OCI-LY3 (cell line): ENCODE measurements at regions not wholly inside any gene's neighbourhood (a gene's known extent, or its start where the extent isn't known, plus 50 kb on each side); places are given as distances from the start of the nearest gene placed in this dataset.

Experiments used
- H2AFZ ChIP-seq: fragments of 200-600, 300-600 bp; shearing (Covaris generic); 2 replicates; pipeline ENCODE4 v1.6.0; 2014; ENCODE audit warnings: antibody characterized with exemption, low read depth, low read length
- H3K27ac ChIP-seq: fragments of 200-600, 300-600 bp; sonication (generic); 2 replicates; pipeline ENCODE4 v1.5.1; 2014; ENCODE audit warnings: mild to moderate bottlenecking, low read length, moderate library complexity, mixed read lengths
- H3K27me3 ChIP-seq: fragments of 200-600, 300-600 bp; sonication (generic); 2 replicates; pipeline ENCODE4 v1.6.1; 2014; ENCODE audit warnings: low read depth, low read length, mixed read lengths
- H3K36me3 ChIP-seq: fragments of 200-600, 300-600 bp; sonication (generic); replicated peaks from 2 replicates; pipeline ENCODE3; 2014; ENCODE audit warnings: low read depth, low read length, mixed read lengths
- H3K4me1 ChIP-seq: fragments of 300-600, 200-600 bp; sonication (generic); 2 replicates; pipeline ENCODE4 v1.6.1; 2014; ENCODE audit warnings: low read length, mixed read lengths
- H3K4me2 ChIP-seq: fragments of 200-600, 300-600 bp; sonication (generic); 2 replicates; pipeline ENCODE4 v1.6.1; 2014; ENCODE audit warnings: low read length, mixed read lengths
- H3K4me3 ChIP-seq: fragments of 300-600, 200-600 bp; sonication (generic); 2 replicates; pipeline ENCODE4 v1.5.1; 2014; ENCODE audit warnings: antibody characterized with exemption, mild to moderate bottlenecking, low read length, moderate library complexity
- H3K79me2 ChIP-seq: fragments of 300-600, 200-600 bp; shearing (Covaris generic); 2 replicates; pipeline ENCODE4 v1.6.1; 2014; ENCODE audit warnings: mild to moderate bottlenecking, low read length, mixed read lengths
- H3K9ac ChIP-seq: fragments of 300-600, 200-600 bp; shearing (Covaris generic); 2 replicates; pipeline ENCODE4 v1.6.0; 2014; ENCODE audit warnings: mild to moderate bottlenecking, low read length, moderate library complexity
- H3K9me3 ChIP-seq: fragments of 200-600, 300-600 bp; shearing (Covaris generic); 2 replicates; pipeline ENCODE4 v1.6.1; 2014; ENCODE audit warnings: low read length, mixed read lengths; ENCODE audit not compliant: insufficient read depth
- H4K20me1 ChIP-seq: fragments of 200-600, 300-600 bp; sonication (generic); 2 replicates; pipeline ENCODE4 v1.6.1; 2016; ENCODE audit warnings: low read length, mixed read lengths; ENCODE audit not compliant: insufficient read depth
- CTCF ChIP-seq: fragments of 200-600, 300-600 bp; sonication (generic); IDR thresholded peaks from 2 replicates; pipeline ENCODE4 v1.5.1; 2014; ENCODE audit warnings: antibody characterized with exemption, low read length, low read depth
- EZH2phosphoT487 ChIP-seq: fragments of 200-600 bp; shearing (Covaris generic); IDR thresholded peaks from 2 replicates; pipeline ENCODE4 v1.6.1; 2018; ENCODE audit warnings: antibody characterized with exemption, mixed run types, low read depth

DNA sequence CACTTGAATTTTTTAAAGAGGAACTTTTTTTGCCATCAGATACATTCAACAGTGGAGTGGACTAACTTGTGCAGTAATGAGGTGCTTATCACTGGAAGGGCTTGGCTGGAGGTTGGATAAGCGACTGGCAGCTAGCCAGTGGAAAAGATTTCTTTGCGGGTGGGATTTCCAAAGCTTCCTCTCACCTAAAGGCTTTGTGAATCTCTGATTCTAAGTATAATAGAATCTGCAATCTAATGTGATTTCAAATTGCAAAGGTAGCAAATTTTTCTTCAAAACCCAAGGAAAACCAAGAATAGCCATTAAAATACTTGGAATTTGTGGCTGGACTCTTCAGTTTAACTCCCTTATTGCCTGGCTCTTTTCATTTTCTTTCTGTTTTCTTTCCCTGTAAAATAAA is 460.4 kb upstream of the MARCKS start:
- H3K79me2 ChIP-seq: no peaks in the 10 kb centered on the region
- H4K20me1 ChIP-seq: no peaks in the 10 kb centered on the region
- no peak overlapping the region for H2AFZ ChIP-seq
- no peaks in the 10 kb centered on the region for H3K9me3 ChIP-seq
- no peak for TF ChIP-seq EZH2phosphoT487
- TF ChIP-seq CTCF: no peak
- no peaks in the 10 kb centered on the region for H3K36me3 ChIP-seq
- no peak overlapping the region for H3K27ac ChIP-seq
- H3K4me2 ChIP-seq: no peak overlapping the region
- H3K4me3 ChIP-seq: no peak overlapping the region
- no peaks in the 10 kb centered on the region for H3K27me3 ChIP-seq
- no peaks in the 10 kb centered on the region for H3K4me1 ChIP-seq
- H3K9ac ChIP-seq: no peak overlapping the region

DNA sequence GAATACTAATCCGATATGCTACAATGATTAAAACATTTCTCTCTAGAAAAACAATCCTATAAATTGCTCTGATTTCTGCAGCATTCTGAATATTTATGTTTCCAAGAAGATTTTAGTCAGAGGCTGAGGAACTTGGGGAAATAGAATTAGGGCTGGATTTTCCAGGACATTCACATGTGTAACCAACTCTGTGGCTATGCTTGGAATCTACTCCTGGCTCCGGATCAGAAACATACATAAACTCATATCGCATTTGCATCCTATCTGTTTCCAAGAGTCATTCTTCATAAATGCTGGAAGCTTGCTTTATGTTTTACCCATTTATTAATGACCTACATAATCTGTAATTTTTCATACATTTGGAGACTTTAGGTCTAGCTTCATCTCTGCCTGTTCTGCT is 459.9 kb upstream of the MARCKS start:
- Histone ChIP-seq H3K79me2 (no peaks in the 10 kb centered on the region), H3K27ac (no peak overlapping the region), H2AFZ (no peak overlapping the region), H3K36me3 (no peaks in the 10 kb centered on the region), H3K9me3 (no peaks in the 10 kb centered on the region), H3K9ac (no peak overlapping the region), H4K20me1 (no peaks in the 10 kb centered on the region), H3K4me1 (no peaks in the 10 kb centered on the region), H3K4me2 (no peak overlapping the region), H3K27me3 (no peaks in the 10 kb centered on the region), H3K4me3 (no peak overlapping the region)
- TF ChIP-seq CTCF: no peak
- no peak for TF ChIP-seq EZH2phosphoT487

DNA sequence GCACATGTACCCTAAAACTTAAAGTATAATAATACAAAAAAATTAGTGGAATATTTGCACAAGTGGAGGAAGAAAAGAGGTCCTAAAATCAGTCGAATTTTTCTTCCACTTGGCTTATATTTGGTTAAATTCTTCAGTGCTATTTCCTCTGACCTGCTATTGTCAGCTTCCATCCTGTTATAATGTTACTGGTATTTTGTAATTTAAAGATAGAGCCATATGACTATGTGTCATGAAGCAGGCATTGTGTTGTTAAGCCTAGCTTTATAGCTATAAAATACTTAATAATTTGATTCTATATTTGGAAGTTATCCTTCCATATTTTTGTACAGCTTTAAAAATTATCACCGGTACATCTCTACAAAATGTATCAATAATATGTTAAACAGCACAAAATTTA is 455.9 kb upstream of the MARCKS start:
- H3K4me3 ChIP-seq: no peak overlapping the region
- no peak overlapping the region for H3K27ac ChIP-seq
- H3K9ac ChIP-seq: no peak overlapping the region
- H4K20me1 ChIP-seq: no peaks in the 10 kb centered on the region
- no peak for TF ChIP-seq EZH2phosphoT487
- no peak for TF ChIP-seq CTCF
- H3K79me2 ChIP-seq: no peaks in the 10 kb centered on the region
- no peak overlapping the region for H3K4me2 ChIP-seq
- no peaks in the 10 kb centered on the region for H3K36me3 ChIP-seq
- H2AFZ ChIP-seq: no peak overlapping the region
- no peaks in the 10 kb centered on the region for H3K27me3 ChIP-seq
- H3K9me3 ChIP-seq: no peaks in the 10 kb centered on the region
- H3K4me1 ChIP-seq: no peaks in the 10 kb centered on the region

- Histone ChIP-seq H3K4me1 (no peaks in the 10 kb centered on the region), H4K20me1 (no peaks in the 10 kb centered on the region), H3K4me2 (no peak overlapping the region), H3K79me2 (no peaks in the 10 kb centered on the region), H3K27ac (no peak overlapping the region), H3K36me3 (no peaks in the 10 kb centered on the region), H3K4me3 (no peak overlapping the region), H3K9me3 (no peaks in the 10 kb centered on the region), H3K9ac (no peak overlapping the region), H3K27me3 (no peaks in the 10 kb centered on the region), H2AFZ (no peak overlapping the region)
- TF ChIP-seq EZH2phosphoT487: no peak
- no peak for TF ChIP-seq CTCF
These were observed 454.6 kb upstream of the MARCKS start for GRCh38 chr6:113402544-113402943.
